CD1c-positive myeloid dendritic cell (primary cell): ENCODE measurements at regions not wholly inside any gene's neighbourhood (a gene's known extent, or its start where the extent isn't known, plus 50 kb on each side); places are given as distances from the start of the nearest gene placed in this dataset.

Experiments used
- DNase-seq: peaks from one replicate; pipeline ENCODE4 v3.0.0-alpha.2; 2016; ENCODE audit errors: extremely low spot score

GRCh38 chr2:111638274-111638877 is 245.6 kb downstream of the ANAPC1 start:
- no peak for DNase-seq

GRCh38 chr2:111640480-111640879 is 243.5 kb downstream of the ANAPC1 start:
- no peak for DNase-seq

- peak; percentile 69 for DNase-seq
Observed at GRCh38 chr2:111642586-111643327, 241.2 kb downstream of the ANAPC1 start.

GRCh38 chr2:111643759-111644158 is 240.2 kb downstream of the ANAPC1 start:
- no peak for DNase-seq

- DNase-seq: no peak
Observed at GRCh38 chr2:111647359-111647758, 236.6 kb downstream of the ANAPC1 start.

- DNase-seq: no peak
Observed at GRCh38 chr2:111652038-111652437, 232.0 kb downstream of the ANAPC1 start.

- DNase-seq: no peak
Observed at GRCh38 chr2:111652681-111653080, 231.3 kb downstream of the ANAPC1 start.

- no peak for DNase-seq
Observed at GRCh38 chr2:111653103-111653624, 230.8 kb downstream of the ANAPC1 start.

GRCh38 chr2:111653913-111654312 is 230.1 kb downstream of the ANAPC1 start:
- no peak for DNase-seq

- DNase-seq: no peak
Observed at GRCh38 chr2:111654829-111655228, 229.2 kb downstream of the ANAPC1 start.

GRCh38 chr2:111656436-111656835 is 227.6 kb downstream of the ANAPC1 start:
- no peak for DNase-seq

- DNase-seq: no peak
Observed at GRCh38 chr2:111656894-111657293, 227.1 kb downstream of the ANAPC1 start.

- no peak for DNase-seq
Observed at GRCh38 chr2:111657351-111657975, 226.5 kb downstream of the ANAPC1 start.

GRCh38 chr2:111659361-111660333 is 224.3 kb downstream of the ANAPC1 start:
- DNase-seq: peak; percentile 78

- DNase-seq: no peak
Observed at GRCh38 chr2:111660811-111661210, 223.2 kb downstream of the ANAPC1 start.

- no peak for DNase-seq
Observed at GRCh38 chr2:111661286-111661940, 222.6 kb downstream of the ANAPC1 start.

GRCh38 chr2:111662039-111662770 is 221.8 kb downstream of the ANAPC1 start:
- DNase-seq: no peak

GRCh38 chr2:111662771-111663470 is 221.1 kb downstream of the ANAPC1 start:
- no peak for DNase-seq

GRCh38 chr2:111663471-111664274 is 220.3 kb downstream of the ANAPC1 start:
- no peak for DNase-seq
